IMR-90 (cell line): ENCODE measurements at regions not wholly inside any gene's neighbourhood (a gene's known extent, or its start where the extent isn't known, plus 50 kb on each side); places are given as distances from the start of the nearest gene placed in this dataset.

Experiments used
- ATAC-seq: fragments of 200-7000 bp; cut with Tn5 transposase; 2 replicates; pipeline ENCODE4 v1.9.1; 2020; ENCODE audit warnings: low read depth, mild to moderate bottlenecking, moderate library complexity
- BruUV-seq: library from RNA; stranded (reverse); fragments of 400-500 nt; replicated peaks from 2 replicates; lab custom pipeline; 2021; lab: Mats Ljungman, UMichigan
- CTCF ChIA-PET: fragments of 300-600 bp; formaldehyde crosslinking; extraction: SDS; loops from one replicate; lab custom pipeline; 2021; ENCODE audit warnings: antibody characterized with exemption; lab: Yijun Ruan, JAX
- POLR2A ChIA-PET: fragments of 300-600 bp; sonication (Branson Sonifier 250); formaldehyde crosslinking; loops from one replicate; lab custom pipeline; 2022; ENCODE audit warnings: antibody characterized with exemption; ENCODE audit not compliant: unreplicated experiment; lab: Charles Lee
- DNase-seq: peaks from one replicate; pipeline ENCODE4 v3.0.0; 2013
- H2AFZ ChIP-seq: replicated peaks from 2 replicates; pipeline ENCODE3; 2013; ENCODE audit warnings: low read length, mild to moderate bottlenecking; ENCODE audit not compliant: poor library complexity
- H2AK5ac ChIP-seq: 2 replicates; pipeline ENCODE4 v1.6.1; 2013; ENCODE audit warnings: low read depth, low read length, inconsistent platforms
- H2AK9ac ChIP-seq: replicated peaks from 2 replicates; pipeline ENCODE3; 2013; ENCODE audit warnings: mild to moderate bottlenecking, low read depth, low read length, moderate library complexity; ENCODE audit not compliant: poor library complexity
- H2BK120ac ChIP-seq: 2 replicates; pipeline ENCODE4 v1.6.1; 2013; ENCODE audit warnings: low read depth, low read length, inconsistent platforms
- H2BK15ac ChIP-seq: 3 replicates; pipeline ENCODE4 v1.6.1; 2013; ENCODE audit warnings: low read depth, low read length, inconsistent platforms
- H2BK20ac ChIP-seq: 2 replicates; pipeline ENCODE4 v1.6.1; 2013; ENCODE audit warnings: low read depth, mild to moderate bottlenecking, inconsistent platforms, low read length, moderate library complexity
- H2BK5ac ChIP-seq: 2 replicates; pipeline ENCODE4 v1.6.1; 2013; ENCODE audit warnings: mild to moderate bottlenecking, low read depth, low read length, inconsistent platforms; ENCODE audit not compliant: poor library complexity, severe bottlenecking
- H3K14ac ChIP-seq: replicated peaks from 2 replicates; pipeline ENCODE4 v1.6.1; 2013; ENCODE audit warnings: low read depth, low read length, inconsistent platforms
- H3K18ac ChIP-seq: 2 replicates; pipeline ENCODE4 v1.6.1; 2013; ENCODE audit warnings: low read depth, low read length, control low read depth
- H3K23ac ChIP-seq: 2 replicates; pipeline ENCODE4 v1.6.1; 2013; ENCODE audit warnings: low read depth, low read length, inconsistent platforms
- H3K27ac ChIP-seq: 2 replicates; pipeline ENCODE4 v1.5.1; 2013; ENCODE audit warnings: mild to moderate bottlenecking, control low read depth, low read length; ENCODE audit not compliant: insufficient read depth
- H3K27me3 ChIP-seq: 2 replicates; pipeline ENCODE4 v1.6.1; 2013; ENCODE audit warnings: low read length; ENCODE audit not compliant: control insufficient read depth, insufficient read depth
- H3K36me3 ChIP-seq: 2 replicates; pipeline ENCODE4 v1.6.1; 2013; ENCODE audit warnings: low read length, mixed read lengths; ENCODE audit not compliant: control insufficient read depth, insufficient read depth
- H3K4ac ChIP-seq: 2 replicates; pipeline ENCODE4 v1.6.1; 2013; ENCODE audit warnings: low read depth, low read length, inconsistent platforms
- H3K4me1 ChIP-seq: 2 replicates; pipeline ENCODE4 v1.6.1; 2013; ENCODE audit warnings: low read length, mixed read lengths; ENCODE audit not compliant: control insufficient read depth, insufficient read depth
- H3K4me2 ChIP-seq: 2 replicates; pipeline ENCODE4 v1.6.1; 2013; ENCODE audit warnings: low read depth, mild to moderate bottlenecking, control low read depth, low read length, moderate library complexity
- H3K4me3 ChIP-seq: 2 replicates; pipeline ENCODE4 v1.5.1; 2013; ENCODE audit warnings: low read depth, mild to moderate bottlenecking, control low read depth, low read length, moderate library complexity; ENCODE audit not compliant: insufficient read depth
- H3K56ac ChIP-seq: 2 replicates; pipeline ENCODE4 v1.6.1; 2013; ENCODE audit warnings: low read length, inconsistent platforms; ENCODE audit not compliant: insufficient read depth; ENCODE audit errors: extremely low read depth
- H3K79me1 ChIP-seq, 2 experiments: 2 replicates each; pipeline ENCODE4 v1.6.1; 2013; ENCODE audit warnings: low read length in 2 of 2, inconsistent platforms in 1 of 2, low read depth in 1 of 2
- H3K9ac ChIP-seq: 2 replicates; pipeline ENCODE4 v1.6.1; 2013; ENCODE audit warnings: low read depth, low read length, control low read depth
- H3K9me1 ChIP-seq: 2 replicates; pipeline ENCODE4 v1.6.1; 2013; ENCODE audit warnings: low read length, inconsistent platforms; ENCODE audit not compliant: insufficient read depth
- H3K9me3 ChIP-seq: 2 replicates; pipeline ENCODE4 v1.6.1; 2013; ENCODE audit warnings: low read length; ENCODE audit not compliant: control insufficient read depth, insufficient read depth
- H4K20me1 ChIP-seq: 2 replicates; pipeline ENCODE4 v1.6.1; 2013; ENCODE audit warnings: low read length, inconsistent platforms; ENCODE audit not compliant: insufficient read depth
- H4K5ac ChIP-seq: 2 replicates; pipeline ENCODE4 v1.6.1; 2013; ENCODE audit warnings: mild to moderate bottlenecking, low read depth, low read length, control low read depth
- H4K8ac ChIP-seq, 2 experiments: 2 replicates each; pipeline ENCODE4 v1.6.1; 2013; ENCODE audit warnings: low read depth in 2 of 2, low read length in 2 of 2, control low read depth in 1 of 2, inconsistent platforms in 1 of 2
- H4K91ac ChIP-seq: 2 replicates; pipeline ENCODE4 v1.6.1; 2013; ENCODE audit warnings: low read depth, low read length, inconsistent platforms; ENCODE audit not compliant: insufficient read depth
- BHLHE40 ChIP-seq: fragments of 150-350 bp; IDR thresholded peaks from 2 replicates; pipeline ENCODE4 v1.6.1; 2016; ENCODE audit warnings: mild to moderate bottlenecking, low read depth, low read length
- CEBPB ChIP-seq: IDR thresholded peaks from 2 replicates; pipeline ENCODE4 v1.6.1; 2012; ENCODE audit warnings: low read depth, low read length, improper control_type of control experiment
- CHD1 ChIP-seq: IDR thresholded peaks from 2 replicates; pipeline ENCODE4 v1.6.1; 2012; ENCODE audit warnings: low read depth, low read length, improper control_type of control experiment
- ELK1 ChIP-seq: fragments of 150-350 bp; IDR thresholded peaks from 2 replicates; pipeline ENCODE4 v1.6.1; 2016; ENCODE audit warnings: low read depth, mild to moderate bottlenecking, low read length, moderate library complexity, borderline replicate concordance
- FOS ChIP-seq: fragments of 150-350 bp; IDR thresholded peaks from 2 replicates; pipeline ENCODE4 v1.6.1; 2016; ENCODE audit warnings: low read depth, low read length
- MAFK ChIP-seq: IDR thresholded peaks from 2 replicates; pipeline ENCODE4 v1.6.1; 2012; ENCODE audit warnings: low read depth, low read length, improper control_type of control experiment
- MAZ ChIP-seq: IDR thresholded peaks from 2 replicates; pipeline ENCODE4 v1.6.1; 2012; ENCODE audit warnings: low read depth, mild to moderate bottlenecking, low read length, improper control_type of control experiment, moderate library complexity, borderline replicate concordance
- NFE2L2 ChIP-seq: fragments of 150-350 bp; IDR thresholded peaks from 2 replicates; pipeline ENCODE4 v1.6.1; 2016; ENCODE audit warnings: low read depth, mild to moderate bottlenecking, low read length
- POLR2A ChIP-seq: IDR thresholded peaks from 2 replicates; pipeline ENCODE4 v1.6.1; 2012; ENCODE audit warnings: mild to moderate bottlenecking, low read depth, low read length
- RAD21 ChIP-seq: IDR thresholded peaks from 2 replicates; pipeline ENCODE4 v1.6.1; 2012; ENCODE audit warnings: low read length, improper control_type of control experiment
- RCOR1 ChIP-seq: IDR thresholded peaks from 2 replicates; pipeline ENCODE4 v1.6.1; 2012; ENCODE audit warnings: mild to moderate bottlenecking, low read length, improper control_type of control experiment; ENCODE audit not compliant: insufficient replicate concordance
- RFX5 ChIP-seq: IDR thresholded peaks from 2 replicates; pipeline ENCODE4 v1.8.0; 2012; ENCODE audit warnings: low read depth, mild to moderate bottlenecking, low read length, moderate library complexity
- SMC3 ChIP-seq: fragments of 150-350 bp; IDR thresholded peaks from 2 replicates; pipeline ENCODE4 v1.6.1; 2016; ENCODE audit warnings: low read depth, mild to moderate bottlenecking, antibody characterized with exemption, low read length, moderate library complexity
- USF2 ChIP-seq: fragments of 150-350 bp; IDR thresholded peaks from 2 replicates; pipeline ENCODE4 v1.6.1; 2017; ENCODE audit warnings: mild to moderate bottlenecking, antibody characterized with exemption, low read length, low read depth
- WGBS, 2 experiments: methylation state at CpG; one replicate each; pipeline versions ENCODE4 v1.1.5 to v1.1.7; 2013; ENCODE audit warnings: missing lambda C conversion rate in 2 of 2; ENCODE audit not compliant: insufficient read length in 1 of 2; ENCODE audit errors: extremely low coverage in 2 of 2; 5-methylcytosine and 5-hydroxymethylcytosine counted together
- dilution Hi-C: fragments of 300-500 bp; cut with HindIII; formaldehyde crosslinking; loops from one replicate; pipeline ENCODE4 v1.14.3; 2018; ENCODE audit warnings: low sequenced_read_pairs; ENCODE audit not compliant: unreplicated experiment
- in situ Hi-C: fragments of 300-500 bp; cut with MboI; formaldehyde crosslinking; loops from 3 replicates; pipeline ENCODE4 v1.14.3; 2019; ENCODE audit warnings: low sequenced_read_pairs, inconsistent platforms, mixed read lengths
- intact Hi-C: fragments of 100-400 bp; cut with micrococcal nuclease; formaldehyde crosslinking; loops from 2 replicates; pipeline ENCODE4 v1.10.0; 2022

GRCh38 chr4:185955826-185956543 lies 113.0 kb upstream of the TLR3 start:
- Histone ChIP-seq H3K14ac (no peak overlapping the region), H3K4me1 (no peaks in the 10 kb centered on the region), H3K27me3 (peaks cover 3% of the 10 kb centered on the region; the same call in 1 of the 2 replicates), H2BK20ac (no peak overlapping the region), H3K56ac (no peak overlapping the region), H2BK15ac (no peak overlapping the region), H3K18ac (no peak overlapping the region), H3K79me1 (no peaks in the 10 kb centered on the region), H2AK9ac (no peak overlapping the region), H2BK120ac (no peak overlapping the region), H3K36me3 (no peaks in the 10 kb centered on the region), H3K9me1 (no peaks in the 10 kb centered on the region), H2AFZ (no peak overlapping the region), H3K9me3 (no peaks in the 10 kb centered on the region), H3K23ac (no peak overlapping the region), H3K27ac (no peak overlapping the region), H2BK5ac (no peak overlapping the region), H3K4me2 (no peak overlapping the region), H3K4ac (no peak overlapping the region), H4K5ac (no peak overlapping the region), H4K91ac (no peak overlapping the region), H4K8ac (no peak overlapping the region), H2AK5ac (no peak overlapping the region), H3K9ac (no peak overlapping the region), H4K20me1 (no peaks in the 10 kb centered on the region), H3K4me3 (no peak overlapping the region)
- dilution Hi-C loops, result no loop called here
- ATAC-seq (no peak), DNase-seq (no peak)
- intact Hi-C loops, result no loop called here
- ChIA-PET CTCF (no interaction called here), POLR2A (no interaction called here)
- TF ChIP-seq RAD21, result no peak
- TF ChIP-seq POLR2A, result no peak
- TF ChIP-seq CEBPB, result no peak
- TF ChIP-seq RFX5, result no peak
- TF ChIP-seq SMC3, result no peak
- TF ChIP-seq FOS, result no peak
- no peak for TF ChIP-seq ELK1
- TF ChIP-seq MAFK, result no peak
- TF ChIP-seq NFE2L2, result no peak
- TF ChIP-seq MAZ, result no peak
- TF ChIP-seq CHD1, result no peak
- TF ChIP-seq RCOR1, result no peak
- no peak for TF ChIP-seq USF2
- no peak for TF ChIP-seq BHLHE40
- no TSS peak for BruUV-seq
- in situ Hi-C loops, result no loop called here
- 55% methylated on average over 4 of the region's 15 CpGs; no CpG with 5 or more reads in 1 of the 2 experiments for WGBS, 2 experiments
